GM12864 (cell line): ENCODE measurements at regions not wholly inside any gene's neighbourhood (a gene's known extent, or its start where the extent isn't known, plus 50 kb on each side); places are given as distances from the start of the nearest gene placed in this dataset.
"Not testable (repeated sequence)": the region's sequence is repeated elsewhere in the genome, so short reads cannot be mapped to it uniquely, and the experiment has no call there.

Source experiments
- DNase-seq: peaks from one replicate; pipeline ENCODE4 v3.0.0-alpha.2; 2011; ENCODE audit warnings: low read depth
- H3K4me3 ChIP-seq: 2 replicates; pipeline ENCODE4 v1.5.1; 2011; ENCODE audit warnings: mild to moderate bottlenecking, low read depth, low read length, control low read depth
- CTCF ChIP-seq: IDR thresholded peaks from 2 replicates; pipeline ENCODE4 v1.5.1; 2011; ENCODE audit warnings: low read depth, mild to moderate bottlenecking, moderate library complexity, low read length, control low read depth, inconsistent platforms; ENCODE audit errors: missing control alignments

- DNase-seq: no peak
- no peak overlapping the region for H3K4me3 ChIP-seq
- no peak for TF ChIP-seq CTCF
These were observed 837.4 kb upstream of the NDST4 start for GRCh38 chr4:115950806-115951205.

GRCh38 chr4:115949974-115950743, 836.7 kb upstream of the NDST4 start:
- DNase-seq: not testable (repeated sequence)

GRCh38 chr4:115945026-115945425, 831.6 kb upstream of the NDST4 start:
- DNase-seq: no peak
- H3K4me3 ChIP-seq: no peak overlapping the region
- no peak for TF ChIP-seq CTCF

More at GRCh38 chr4:115949974-115950743, 836.7 kb upstream of the NDST4 start:
- not testable (repeated sequence) for H3K4me3 ChIP-seq

- DNase-seq: no peak
- TF ChIP-seq CTCF: no peak
- no peak overlapping the region for H3K4me3 ChIP-seq
These were observed 830.9 kb upstream of the NDST4 start for GRCh38 chr4:115944146-115944905.

- DNase-seq: no peak
- TF ChIP-seq CTCF: no peak
- H3K4me3 ChIP-seq: no peak overlapping the region
These were observed 825.5 kb upstream of the NDST4 start for GRCh38 chr4:115938764-115939443.

GRCh38 chr4:115929373-115929772, 816.0 kb upstream of the NDST4 start:
- no peak for TF ChIP-seq CTCF
- no peak overlapping the region for H3K4me3 ChIP-seq
- no peak for DNase-seq

GRCh38 chr4:115927382-115927781, 814.0 kb upstream of the NDST4 start:
- no peak for TF ChIP-seq CTCF
- no peak overlapping the region for H3K4me3 ChIP-seq
- no peak for DNase-seq
